ENCODE measurements at regions not wholly inside any gene's neighbourhood (a gene's known extent, or its start where the extent isn't known, plus 50 kb on each side); places are given as distances from the start of the nearest gene placed in this dataset.

DNA sequence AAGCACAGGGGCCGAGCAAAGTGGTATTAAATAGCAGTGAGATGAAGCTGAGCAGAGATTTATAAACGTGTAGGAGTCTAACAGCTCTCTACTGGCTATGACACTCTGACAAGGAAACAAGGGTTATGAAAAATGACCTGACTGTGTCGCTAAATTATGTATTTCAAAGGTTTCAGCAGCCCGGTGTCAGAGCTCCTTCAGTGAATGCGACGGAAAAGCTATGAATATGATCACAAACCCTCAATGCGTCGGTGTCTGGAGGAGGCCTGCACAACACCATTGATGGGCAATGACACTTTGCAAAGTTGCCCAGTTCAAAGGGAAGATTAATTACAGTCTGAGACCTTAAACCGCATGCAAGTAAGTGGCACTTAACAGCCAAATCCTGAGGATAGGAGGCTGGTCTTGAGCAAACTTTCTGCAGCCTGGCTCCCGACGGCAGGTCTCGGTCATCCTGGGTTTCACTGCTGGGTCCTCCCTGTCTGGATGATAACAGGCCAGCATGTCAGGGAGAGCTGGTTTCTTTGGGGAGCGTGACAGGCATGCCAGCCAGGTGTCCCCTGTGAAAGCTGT, 615.1 kb upstream of the SALL3 start:
- Histone ChIP-seq H3K4me1 (no peaks in the 10 kb centered on the region), H3K27ac (no peak overlapping the region), H3K4me3 (no peak overlapping the region), H3K36me3 (ENCODE audit: low read depth, missing control alignments) (no peaks in the 10 kb centered on the region), H3K27me3 (no peaks in the 10 kb centered on the region), H3K9me3 (no peaks in the 10 kb centered on the region)
- 75 to 84% methylated on average over 11 to 13 of the region's 13 CpGs for WGBS, 2 donors
- intact Hi-C loops (cut with DNase I; ENCODE audit: low total_unique reads) = no loop called here
- TF ChIP-seq, protein P1, sequence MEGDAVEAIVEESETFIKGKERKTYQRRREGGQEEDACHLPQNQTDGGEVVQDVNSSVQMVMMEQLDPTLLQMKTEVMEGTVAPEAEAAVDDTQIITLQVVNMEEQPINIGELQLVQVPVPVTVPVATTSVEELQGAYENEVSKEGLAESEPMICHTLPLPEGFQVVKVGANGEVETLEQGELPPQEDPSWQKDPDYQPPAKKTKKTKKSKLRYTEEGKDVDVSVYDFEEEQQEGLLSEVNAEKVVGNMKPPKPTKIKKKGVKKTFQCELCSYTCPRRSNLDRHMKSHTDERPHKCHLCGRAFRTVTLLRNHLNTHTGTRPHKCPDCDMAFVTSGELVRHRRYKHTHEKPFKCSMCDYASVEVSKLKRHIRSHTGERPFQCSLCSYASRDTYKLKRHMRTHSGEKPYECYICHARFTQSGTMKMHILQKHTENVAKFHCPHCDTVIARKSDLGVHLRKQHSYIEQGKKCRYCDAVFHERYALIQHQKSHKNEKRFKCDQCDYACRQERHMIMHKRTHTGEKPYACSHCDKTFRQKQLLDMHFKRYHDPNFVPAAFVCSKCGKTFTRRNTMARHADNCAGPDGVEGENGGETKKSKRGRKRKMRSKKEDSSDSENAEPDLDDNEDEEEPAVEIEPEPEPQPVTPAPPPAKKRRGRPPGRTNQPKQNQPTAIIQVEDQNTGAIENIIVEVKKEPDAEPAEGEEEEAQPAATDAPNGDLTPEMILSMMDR (IDR thresholded peaks at IDR 0.05) = no peak
- no peak for TF ChIP-seq POLR2A (IDR thresholded peaks at IDR 0.05)
- DNase-seq = no peak

DNA sequence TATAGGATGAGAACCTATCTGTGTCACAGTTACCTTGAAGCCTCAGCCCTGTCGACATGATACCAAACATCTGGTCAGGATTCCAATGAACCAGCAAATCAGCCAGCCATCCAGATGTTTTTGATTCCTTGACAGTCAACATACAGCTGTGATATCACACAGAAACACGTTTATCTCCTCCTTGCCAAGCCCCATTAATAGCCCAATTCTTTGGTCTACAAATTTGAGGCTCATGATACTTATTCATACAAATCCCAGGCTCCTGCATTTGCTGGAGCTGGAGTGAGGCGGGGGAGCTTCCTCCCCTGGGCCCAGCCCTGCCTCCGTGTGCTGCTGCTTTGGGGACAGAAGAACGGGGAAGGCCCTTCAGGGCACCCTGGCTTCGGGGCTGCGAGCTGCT, 611.6 kb upstream of the SALL3 start:
- H3K36me3 ChIP-seq (ENCODE audit: low read depth, missing control alignments) = no peaks in the 10 kb centered on the region
- no peaks in the 10 kb centered on the region for H3K4me1 ChIP-seq
- DNase-seq = no peak
- intact Hi-C loops (cut with DNase I; ENCODE audit: low total_unique reads) = no loop called here
- H3K9me3 ChIP-seq = no peaks in the 10 kb centered on the region
- no peaks in the 10 kb centered on the region for H3K27me3 ChIP-seq
- no peak overlapping the region for H3K4me3 ChIP-seq
- WGBS, 2 donors = 45 to 67% methylated on average over 2 to 7 of the region's 7 CpGs
- no peak overlapping the region for H3K27ac ChIP-seq
- no peak for TF ChIP-seq POLR2A (IDR thresholded peaks at IDR 0.05)
- TF ChIP-seq, protein P1 (IDR thresholded peaks at IDR 0.05) = no peak

DNA sequence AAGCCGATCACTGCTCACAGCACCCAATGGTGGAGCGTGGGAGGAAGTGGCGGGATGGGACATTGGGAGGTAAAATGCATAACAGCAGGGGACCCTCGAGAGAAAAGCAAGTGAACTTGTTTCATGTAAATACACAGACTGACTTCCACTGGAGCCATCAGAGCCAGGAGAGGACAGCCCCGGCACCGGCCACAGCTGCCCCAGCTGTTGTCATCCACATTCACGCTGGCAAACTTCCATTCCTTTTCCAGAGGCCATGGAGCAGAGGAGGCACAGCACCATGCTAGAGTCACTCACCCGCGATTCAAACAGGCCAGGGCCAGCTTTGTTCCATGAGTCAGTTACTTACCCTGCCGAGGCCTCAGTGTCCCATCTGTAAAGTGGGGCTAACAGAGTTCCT, 610.9 kb upstream of the SALL3 start:
- no peak for DNase-seq
- TF ChIP-seq, protein P1 (IDR thresholded peaks at IDR 0.05) = no peak
- TF ChIP-seq POLR2A (IDR thresholded peaks at IDR 0.05) = no peak
- Histone ChIP-seq H3K36me3 (ENCODE audit: low read depth, missing control alignments) (no peaks in the 10 kb centered on the region), H3K27ac (no peak overlapping the region), H3K4me3 (no peak overlapping the region), H3K27me3 (no peaks in the 10 kb centered on the region), H3K9me3 (no peaks in the 10 kb centered on the region), H3K4me1 (no peaks in the 10 kb centered on the region)
- 73 to 78% methylated on average over 9 to 10 of the region's 10 CpGs for WGBS, 2 donors
- intact Hi-C loops (cut with DNase I; ENCODE audit: low total_unique reads) = no loop called here

DNA sequence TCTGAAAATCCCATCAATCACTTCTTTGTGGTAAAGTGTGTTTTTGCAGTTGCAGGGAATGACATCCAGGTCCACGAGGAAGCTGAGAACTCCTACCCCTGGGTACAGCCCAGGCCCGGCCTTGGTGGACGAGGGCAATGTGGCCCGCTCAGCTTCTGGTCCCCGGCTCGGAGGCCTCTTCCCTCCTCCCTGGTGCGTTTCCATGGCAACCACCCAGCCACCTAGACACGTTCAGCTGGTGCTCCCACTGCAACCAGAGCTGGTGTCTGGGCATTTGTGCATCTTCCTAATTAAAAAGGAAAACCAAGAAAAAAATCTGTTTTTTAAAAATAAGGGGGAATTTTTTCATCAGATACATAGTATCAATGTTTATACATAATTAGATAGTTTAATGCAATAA, 603.6 kb upstream of the SALL3 start:
- H3K27me3 ChIP-seq = no peaks in the 10 kb centered on the region
- H3K4me3 ChIP-seq = no peak overlapping the region
- WGBS, 2 donors = 83 to 89% methylated on average over 8 of the region's 8 CpGs
- no peaks in the 10 kb centered on the region for H3K9me3 ChIP-seq
- intact Hi-C loops (cut with DNase I; ENCODE audit: low total_unique reads) = no loop called here
- DNase-seq = no peak
- H3K4me1 ChIP-seq = no peaks in the 10 kb centered on the region
- TF ChIP-seq POLR2A (IDR thresholded peaks at IDR 0.05) = no peak
- TF ChIP-seq, protein P1 (IDR thresholded peaks at IDR 0.05) = no peak
- H3K27ac ChIP-seq = no peak overlapping the region
- H3K36me3 ChIP-seq (ENCODE audit: low read depth, missing control alignments) = no peaks in the 10 kb centered on the region

DNA sequence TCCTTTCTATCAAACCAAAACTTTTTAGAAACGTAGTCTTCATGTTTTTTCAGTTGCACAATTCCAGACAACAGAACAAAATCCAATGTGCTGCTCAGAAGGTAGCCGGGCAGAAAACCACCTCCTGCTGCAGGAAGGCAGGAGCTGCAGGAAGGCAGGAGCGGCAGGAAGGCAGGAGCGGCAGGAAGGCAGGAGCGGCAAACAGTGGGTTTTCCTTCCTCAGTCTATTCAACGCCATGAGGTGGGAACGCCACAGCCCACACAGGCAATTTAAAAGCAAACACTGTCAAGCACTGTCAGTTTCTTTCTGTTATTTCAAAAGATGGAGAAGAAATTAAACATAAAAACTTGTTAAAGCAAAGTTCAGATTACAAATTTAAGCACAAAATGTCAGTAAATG, 601.2 kb upstream of the SALL3 start:
- Histone ChIP-seq H3K9me3 (no peaks in the 10 kb centered on the region), H3K27me3 (no peaks in the 10 kb centered on the region), H3K27ac (no peak overlapping the region), H3K4me3 (no peak overlapping the region), H3K4me1 (no peaks in the 10 kb centered on the region), H3K36me3 (ENCODE audit: low read depth, missing control alignments) (no peaks in the 10 kb centered on the region)
- no peak for DNase-seq
- TF ChIP-seq, protein P1 (IDR thresholded peaks at IDR 0.05) = no peak
- no peak for TF ChIP-seq POLR2A (IDR thresholded peaks at IDR 0.05)
- intact Hi-C loops (cut with DNase I; ENCODE audit: low total_unique reads) = no loop called here
- 78 to 81% methylated on average over 7 of the region's 7 CpGs for WGBS, 2 donors
